CD4-positive, CD25-positive, alpha-beta regulatory T cell (primary cell): ENCODE measurements at regions not wholly inside any gene's neighbourhood (a gene's known extent, or its start where the extent isn't known, plus 50 kb on each side); places are given as distances from the start of the nearest gene placed in this dataset.

Source experiments
- ATAC-seq, 2 donors: fragments of 150-1000 bp; cut with Tn5 transposase; one replicate each; pipeline ENCODE4 v1.10.0; 2021; ENCODE audit warnings: low read depth in 2 of 2, moderate number of reproducible peaks in 2 of 2, moderate library complexity in 1 of 2
- DNase-seq, 3 donors: peaks; one replicate each; pipeline versions ENCODE4 v3.0.0 to v3.0.0-alpha.2; 2012 to 2022; ENCODE audit warnings: mixed read lengths in 1 of 3
- H3K27ac ChIP-seq: one replicate; pipeline ENCODE4 v1.7.0; 2013; ENCODE audit warnings: mild to moderate bottlenecking, low read length; ENCODE audit not compliant: insufficient read depth, poor library complexity, severe bottlenecking
- H3K27me3 ChIP-seq: one replicate; pipeline ENCODE4 v1.7.0; 2013; ENCODE audit warnings: low read length; ENCODE audit not compliant: control insufficient read depth, insufficient read depth
- H3K36me3 ChIP-seq: one replicate; pipeline ENCODE4 v1.7.0; 2013; ENCODE audit warnings: mild to moderate bottlenecking, low read length, moderate library complexity; ENCODE audit not compliant: control insufficient read depth, insufficient read depth
- H3K4me1 ChIP-seq: 2 replicates; pipeline ENCODE4 v1.7.0; 2013; ENCODE audit warnings: mild to moderate bottlenecking, low read length; ENCODE audit not compliant: insufficient read depth, control insufficient read depth, poor library complexity, severe bottlenecking
- H3K4me3 ChIP-seq: one replicate; pipeline ENCODE4 v1.7.0; 2013; ENCODE audit warnings: low read depth, mild to moderate bottlenecking, low read length, moderate library complexity
- H3K9me3 ChIP-seq, 2 experiments: 1 replicate in 1 of 2; 2 replicates in 1 of 2; pipeline ENCODE4 v1.7.0; 2013; ENCODE audit warnings: low read length in 2 of 2, mild to moderate bottlenecking in 1 of 2, moderate library complexity in 1 of 2; ENCODE audit not compliant: control insufficient read depth in 2 of 2
- H3K27ac Mint-ChIP-seq, 3 donors: one replicate each; pipeline ENCODE4 v1.8.0; 2020 to 2022; ENCODE audit warnings: mild to moderate bottlenecking in 3 of 3, mixed read lengths in 3 of 3, moderate library complexity in 2 of 3
- H3K27me3 Mint-ChIP-seq: one replicate; pipeline ENCODE4 v1.8.0; 2022; ENCODE audit warnings: mild to moderate bottlenecking, mixed read lengths
- H3K36me3 Mint-ChIP-seq: one replicate; pipeline ENCODE4 v1.8.0; 2020; ENCODE audit warnings: mixed read lengths
- H3K4me1 Mint-ChIP-seq, 4 donors: one replicate each; pipeline ENCODE4 v1.8.0; 2020 to 2022; ENCODE audit warnings: mixed read lengths in 4 of 4, mild to moderate bottlenecking in 1 of 4
- H3K4me3 Mint-ChIP-seq, 4 donors: one replicate each; pipeline ENCODE4 v1.8.0; 2020 to 2022; ENCODE audit warnings: mild to moderate bottlenecking in 4 of 4, mixed read lengths in 4 of 4, moderate library complexity in 3 of 4
- H3K9me3 Mint-ChIP-seq, 7 donors: one replicate each; pipeline ENCODE4 v1.8.0; 2020 to 2022; ENCODE audit warnings: mixed read lengths in 7 of 7, mild to moderate bottlenecking in 3 of 7, moderate library complexity in 2 of 7

GRCh38 chr11:134477486-134477885, 65.4 kb upstream of the B3GAT1 start:
- ATAC-seq: no peak
- H3K9me3 Mint-ChIP-seq: no peaks in the 10 kb centered on the region
- no peaks in the 10 kb centered on the region for H3K36me3 Mint-ChIP-seq
- no peak overlapping the region for H3K27ac Mint-ChIP-seq
- no peak overlapping the region for H3K4me3 ChIP-seq
- H3K27me3 ChIP-seq: no peaks in the 10 kb centered on the region
- H3K27me3 Mint-ChIP-seq: peaks cover 6% of the 10 kb centered on the region
- no peak overlapping the region for H3K4me3 Mint-ChIP-seq
- H3K27ac ChIP-seq: no peak overlapping the region
- H3K4me1 Mint-ChIP-seq: peaks cover 0 to 2% (median 0%) of the 10 kb centered on the region in 4 donors
- no peaks in the 10 kb centered on the region for H3K4me1 ChIP-seq
- no peaks in the 10 kb centered on the region for H3K36me3 ChIP-seq
- no peak for DNase-seq
- no peaks in the 10 kb centered on the region for H3K9me3 ChIP-seq

GRCh38 chr11:134476435-134477021, 64.5 kb upstream of the B3GAT1 start:
- ATAC-seq: no peak
- peaks cover 6% of the 10 kb centered on the region for H3K27me3 Mint-ChIP-seq
- no peak overlapping the region for H3K27ac ChIP-seq
- no peak overlapping the region for H3K27ac Mint-ChIP-seq
- no peaks in the 10 kb centered on the region for H3K4me1 ChIP-seq
- no peaks in the 10 kb centered on the region for H3K9me3 Mint-ChIP-seq
- no peaks in the 10 kb centered on the region for H3K36me3 ChIP-seq
- H3K4me3 ChIP-seq: no peak overlapping the region
- H3K36me3 Mint-ChIP-seq: no peaks in the 10 kb centered on the region
- H3K27me3 ChIP-seq: no peaks in the 10 kb centered on the region
- H3K4me1 Mint-ChIP-seq: peaks cover 0 to 2% (median 0%) of the 10 kb centered on the region in 4 donors
- H3K4me3 Mint-ChIP-seq: no peak overlapping the region
- no peaks in the 10 kb centered on the region for H3K9me3 ChIP-seq
- no peak for DNase-seq

DNA sequence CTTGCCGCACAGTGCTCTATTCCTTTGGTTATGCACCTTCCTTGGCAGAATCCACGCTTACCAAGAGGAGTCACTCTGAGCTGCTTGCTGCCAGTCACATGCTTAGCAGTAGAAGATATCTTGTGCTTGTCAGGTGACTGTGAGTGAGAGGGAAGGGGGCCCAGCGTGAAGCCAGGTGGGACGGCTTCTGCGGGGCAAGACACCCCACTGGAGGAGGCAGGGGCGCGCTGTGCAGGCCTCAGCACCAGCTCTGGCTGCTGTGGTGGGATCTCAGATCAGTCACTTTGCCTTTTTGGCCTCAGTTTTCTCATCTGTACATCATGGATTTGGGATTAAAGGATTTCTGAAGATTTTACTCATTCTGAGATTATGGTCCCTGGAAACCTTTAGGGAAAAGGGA, 63.9 kb upstream of the B3GAT1 start:
- peaks cover 6% of the 10 kb centered on the region for H3K27me3 Mint-ChIP-seq
- H3K4me1 ChIP-seq: no peaks in the 10 kb centered on the region
- H3K27me3 ChIP-seq: no peaks in the 10 kb centered on the region
- DNase-seq: no peak
- no peak overlapping the region for H3K4me3 ChIP-seq
- H3K9me3 Mint-ChIP-seq: no peaks in the 10 kb centered on the region
- no peak overlapping the region for H3K4me3 Mint-ChIP-seq
- no peaks in the 10 kb centered on the region for H3K36me3 Mint-ChIP-seq
- H3K9me3 ChIP-seq: no peaks in the 10 kb centered on the region
- H3K4me1 Mint-ChIP-seq: peaks cover 0 to 2% (median 0%) of the 10 kb centered on the region in 4 donors
- no peak overlapping the region for H3K27ac ChIP-seq
- H3K27ac Mint-ChIP-seq: no peak overlapping the region
- no peaks in the 10 kb centered on the region for H3K36me3 ChIP-seq
- ATAC-seq: no peak

DNA sequence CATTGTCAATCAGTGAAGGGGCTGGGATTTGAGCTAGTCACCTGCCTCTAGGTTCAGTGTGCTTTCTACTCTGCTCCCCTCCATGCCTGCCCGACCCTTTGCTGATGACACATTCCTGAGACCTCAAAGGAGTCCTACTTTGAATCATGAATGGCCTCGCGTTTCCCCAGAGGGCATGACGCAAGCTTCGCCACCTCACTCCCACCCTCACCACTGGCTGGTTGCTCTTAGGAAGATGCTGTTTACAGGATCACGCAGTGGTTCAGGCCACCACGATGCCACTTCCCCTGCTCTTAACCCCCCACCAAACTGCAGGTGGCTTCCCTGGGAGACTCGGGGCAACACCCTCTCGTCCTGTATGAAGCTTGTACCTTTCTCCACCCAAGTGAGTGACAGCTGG, 62.9 kb upstream of the B3GAT1 start:
- Histone ChIP-seq H3K9me3 (no peaks in the 10 kb centered on the region), H3K27me3 (no peaks in the 10 kb centered on the region), H3K27ac (no peak overlapping the region), H3K4me1 (no peaks in the 10 kb centered on the region), H3K36me3 (no peaks in the 10 kb centered on the region), H3K4me3 (no peak overlapping the region)
- peaks cover 0 to 2% (median 0%) of the 10 kb centered on the region in 4 donors for H3K4me1 Mint-ChIP-seq
- no peaks in the 10 kb centered on the region for H3K36me3 Mint-ChIP-seq
- H3K9me3 Mint-ChIP-seq: no peaks in the 10 kb centered on the region
- no peak for ATAC-seq
- no peak for DNase-seq
- H3K27me3 Mint-ChIP-seq: peaks cover 6% of the 10 kb centered on the region
- no peak overlapping the region for H3K27ac Mint-ChIP-seq
- H3K4me3 Mint-ChIP-seq: no peak overlapping the region

GRCh38 chr11:134474070-134474860, 62.2 kb upstream of the B3GAT1 start:
- Histone ChIP-seq H3K9me3 (no peaks in the 10 kb centered on the region), H3K4me1 (no peaks in the 10 kb centered on the region), H3K27me3 (no peaks in the 10 kb centered on the region), H3K36me3 (no peaks in the 10 kb centered on the region), H3K4me3 (no peak overlapping the region), H3K27ac (no peak overlapping the region)
- Mint-ChIP-seq H3K4me1 (peaks cover 0 to 2% (median 0%) of the 10 kb centered on the region in 4 donors), H3K4me3 (no peak overlapping the region), H3K27me3 (peaks cover 6% of the 10 kb centered on the region), H3K36me3 (no peaks in the 10 kb centered on the region), H3K9me3 (no peaks in the 10 kb centered on the region), H3K27ac (no peak overlapping the region)
- no peak for DNase-seq
- no peak for ATAC-seq

DNA sequence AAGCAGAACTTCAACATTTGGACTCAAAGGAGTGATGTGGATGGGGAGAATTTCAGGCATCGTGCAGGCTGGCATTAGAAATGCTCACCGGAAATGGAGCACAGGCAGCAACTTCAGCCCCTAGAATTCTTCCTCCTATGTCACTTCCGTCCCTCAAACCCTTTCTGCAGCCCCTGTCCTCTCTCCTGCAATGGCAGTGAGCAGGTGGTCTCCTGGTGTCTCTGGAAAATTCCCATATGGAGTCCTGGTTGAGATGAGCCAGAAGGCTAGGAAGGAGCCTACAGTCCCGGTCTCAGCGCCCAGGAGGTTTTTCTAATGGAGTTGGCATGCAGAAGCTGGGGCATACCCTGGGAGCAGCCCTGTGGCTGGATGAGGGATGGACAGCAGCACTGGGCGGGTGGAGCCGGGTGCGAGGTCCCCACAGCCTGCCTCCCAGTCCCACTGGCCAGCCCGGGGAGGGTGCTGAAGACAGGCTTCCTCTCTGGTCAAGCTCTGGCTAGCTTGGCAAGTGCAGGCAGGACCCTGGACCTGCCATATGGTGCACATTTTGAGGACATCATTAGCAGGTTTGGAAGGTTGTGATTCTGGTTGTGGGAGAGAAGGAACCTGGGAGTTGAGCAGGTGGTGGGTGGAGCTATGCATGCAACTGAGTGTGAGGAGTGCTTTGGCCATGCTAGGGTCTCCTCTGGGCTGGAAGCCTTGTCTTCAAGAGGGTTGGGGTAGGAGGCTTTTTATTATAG, 59.8 kb upstream of the B3GAT1 start:
- no peak overlapping the region for H3K4me3 ChIP-seq
- no peaks in the 10 kb centered on the region for H3K27me3 ChIP-seq
- H3K4me3 Mint-ChIP-seq: no peak overlapping the region
- no peak overlapping the region for H3K27ac Mint-ChIP-seq
- H3K36me3 ChIP-seq: no peaks in the 10 kb centered on the region
- H3K27me3 Mint-ChIP-seq: peaks cover 14% of the 10 kb centered on the region
- DNase-seq (no peak), ATAC-seq (no peak)
- H3K9me3 ChIP-seq: no peaks in the 10 kb centered on the region
- H3K4me1 ChIP-seq: no peaks in the 10 kb centered on the region
- no peaks in the 10 kb centered on the region for H3K36me3 Mint-ChIP-seq
- peaks cover 0 to 1% (median 0%) of the 10 kb centered on the region in 7 donors for H3K9me3 Mint-ChIP-seq
- H3K27ac ChIP-seq: no peak overlapping the region
- peaks cover 0 to 2% (median 0%) of the 10 kb centered on the region in 4 donors for H3K4me1 Mint-ChIP-seq

GRCh38 chr11:134471087-134471715, 59.2 kb upstream of the B3GAT1 start:
- Histone ChIP-seq H3K4me1 (no peaks in the 10 kb centered on the region), H3K27ac (no peak overlapping the region), H3K36me3 (no peaks in the 10 kb centered on the region), H3K27me3 (no peaks in the 10 kb centered on the region), H3K9me3 (no peaks in the 10 kb centered on the region), H3K4me3 (no peak overlapping the region)
- Mint-ChIP-seq H3K4me1 (no peaks in the 10 kb centered on the region), H3K4me3 (no peak overlapping the region), H3K36me3 (no peaks in the 10 kb centered on the region), H3K27ac (no peak overlapping the region), H3K27me3 (peaks cover 14% of the 10 kb centered on the region), H3K9me3 (peaks cover 0 to 1% (median 0%) of the 10 kb centered on the region in 7 donors)
- no peak for DNase-seq
- no peak for ATAC-seq
